ENCODE measurements at regions not wholly inside any gene's neighbourhood (a gene's known extent, or its start where the extent isn't known, plus 50 kb on each side); places are given as distances from the start of the nearest gene placed in this dataset.

- H3K4me3 ChIP-seq (ENCODE audit: low read length), result no peak overlapping the region
- DNase-seq (ENCODE audit: low read depth), result no peak
- TF ChIP-seq CTCF (IDR thresholded peaks at IDR 0.05; ENCODE audit: insufficient read depth, low read depth, low read length, missing control alignments), result no peak
Measured at GRCh38 chr10:46235705-46236545, 50.9 kb upstream of the ANTXRL start.

GRCh38 chr10:46236546-46236887 lies 50.3 kb upstream of the ANTXRL start:
- no peak for TF ChIP-seq CTCF (IDR thresholded peaks at IDR 0.05; ENCODE audit: insufficient read depth, low read depth, low read length, missing control alignments)
- H3K4me3 ChIP-seq (ENCODE audit: low read length), result no peak overlapping the region
- no peak for DNase-seq (ENCODE audit: low read depth)

GRCh38 chr10:46236941-46237681 lies 49.7 kb upstream of the ANTXRL start:
- no peak for DNase-seq (ENCODE audit: low read depth)
- no peak for TF ChIP-seq CTCF (IDR thresholded peaks at IDR 0.05; ENCODE audit: insufficient read depth, low read depth, low read length, missing control alignments)
- H3K4me3 ChIP-seq (ENCODE audit: low read length), result no peak overlapping the region
